Limb (tissue), 2 donors: ENCODE measurements at regions not wholly inside any gene's neighbourhood (a gene's known extent, or its start where the extent isn't known, plus 50 kb on each side); places are given as distances from the start of the nearest gene placed in this dataset.

Experiments
- DNase-seq, 2 donors: peaks; one replicate each; pipeline ENCODE4 v3.0.0-alpha.2; 2016; ENCODE audit errors: extremely low spot score in 2 of 2

- no peak for DNase-seq
Measured at GRCh38 chr2:22198381-22199283, 1074.9 kb downstream of the TDRD15 start.

- DNase-seq, result no peak
Measured at GRCh38 chr2:22199994-22200393, 1076.2 kb downstream of the TDRD15 start.

- no peak for DNase-seq
Measured at GRCh38 chr2:22209545-22209944, 1085.8 kb downstream of the TDRD15 start.

GRCh38 chr2:22213237-22213636, 1089.5 kb downstream of the TDRD15 start:
- no peak for DNase-seq

GRCh38 chr2:22215517-22215916, 1091.7 kb downstream of the TDRD15 start:
- no peak for DNase-seq

GRCh38 chr2:22217881-22218280, 1094.1 kb downstream of the TDRD15 start:
- no peak for DNase-seq

- DNase-seq, result no peak
Measured at GRCh38 chr2:22221006-22221405, 1097.2 kb downstream of the TDRD15 start.

GRCh38 chr2:22238967-22239366, 1115.2 kb downstream of the TDRD15 start:
- no peak for DNase-seq

GRCh38 chr2:22247466-22247865, 1123.7 kb downstream of the TDRD15 start:
- DNase-seq, result no peak

- no peak for DNase-seq
Measured at GRCh38 chr2:22248851-22249250, 1125.1 kb downstream of the TDRD15 start.

- no peak for DNase-seq
Measured at GRCh38 chr2:22253171-22253570, 1129.4 kb downstream of the TDRD15 start.

- DNase-seq, result no peak
Measured at GRCh38 chr2:22261165-22261564, 1123.8 kb upstream of the KLHL29 start.

GRCh38 chr2:22270341-22270740, 1114.6 kb upstream of the KLHL29 start:
- DNase-seq, result no peak

- DNase-seq, result no peak
Measured at GRCh38 chr2:22273853-22274252, 1111.1 kb upstream of the KLHL29 start.

GRCh38 chr2:22274661-22275060, 1110.3 kb upstream of the KLHL29 start:
- DNase-seq, result no peak

GRCh38 chr2:22276696-22277095, 1108.3 kb upstream of the KLHL29 start:
- no peak for DNase-seq

- DNase-seq, result no peak
Measured at GRCh38 chr2:22279541-22279940, 1105.4 kb upstream of the KLHL29 start.

GRCh38 chr2:22281033-22281432, 1103.9 kb upstream of the KLHL29 start:
- peak; percentile 34 to 79 for DNase-seq

GRCh38 chr2:22282220-22282619, 1102.8 kb upstream of the KLHL29 start:
- no peak for DNase-seq

- no peak for DNase-seq
Measured at GRCh38 chr2:22282916-22283315, 1102.1 kb upstream of the KLHL29 start.

GRCh38 chr2:22283436-22283835, 1101.5 kb upstream of the KLHL29 start:
- DNase-seq, result no peak

- DNase-seq, result no peak
Measured at GRCh38 chr2:22290302-22290701, 1094.7 kb upstream of the KLHL29 start.

GRCh38 chr2:22290909-22291473, 1094.0 kb upstream of the KLHL29 start:
- no peak for DNase-seq
